ENCODE measurements at regions not wholly inside any gene's neighbourhood (a gene's known extent, or its start where the extent isn't known, plus 50 kb on each side); places are given as distances from the start of the nearest gene placed in this dataset.

- DNase-seq: no peak
Observed at GRCh38 chr12:58270966-58271705, 329.8 kb downstream of the ATP23 start.

DNA sequence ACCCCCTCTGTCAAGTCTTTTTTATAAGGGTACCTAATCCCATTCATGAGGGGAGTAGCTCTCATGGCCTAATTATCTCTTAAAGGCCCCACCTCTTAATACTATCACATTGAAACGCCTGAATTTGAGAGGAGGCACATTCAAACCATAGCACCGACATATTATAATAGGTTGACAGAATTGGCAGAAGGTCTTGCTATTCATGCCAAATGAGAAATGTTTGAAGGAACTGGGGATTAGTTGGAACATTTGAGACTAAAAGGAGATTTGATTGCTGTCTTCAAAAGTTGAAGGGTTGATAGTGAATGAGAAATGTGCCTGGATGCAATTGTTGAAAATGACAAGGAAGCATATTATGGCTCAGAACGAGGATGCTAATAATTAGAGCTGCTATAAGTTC lies 331.1 kb downstream of the ATP23 start:
- DNase-seq: no peak

DNA sequence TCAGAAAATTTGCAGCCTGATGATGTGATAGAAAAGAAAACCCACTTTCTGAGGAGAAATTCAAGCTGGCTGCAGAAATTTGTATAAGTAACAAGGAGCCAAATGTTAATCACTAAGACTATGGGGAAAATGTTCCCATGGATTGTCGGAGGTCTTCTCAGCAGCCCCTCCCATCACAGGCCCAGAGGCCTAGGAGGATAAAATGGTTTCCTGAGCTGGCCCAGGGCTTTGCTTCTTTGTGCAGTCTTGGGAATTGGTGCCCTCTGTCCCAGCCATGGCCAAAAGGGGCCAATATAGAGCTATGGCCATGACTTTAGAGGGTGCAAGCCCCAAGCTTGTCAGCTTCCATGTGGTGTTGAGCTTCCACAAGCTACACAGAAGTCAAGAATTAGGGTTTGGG lies 335.9 kb downstream of the ATP23 start:
- no peak for DNase-seq

DNA sequence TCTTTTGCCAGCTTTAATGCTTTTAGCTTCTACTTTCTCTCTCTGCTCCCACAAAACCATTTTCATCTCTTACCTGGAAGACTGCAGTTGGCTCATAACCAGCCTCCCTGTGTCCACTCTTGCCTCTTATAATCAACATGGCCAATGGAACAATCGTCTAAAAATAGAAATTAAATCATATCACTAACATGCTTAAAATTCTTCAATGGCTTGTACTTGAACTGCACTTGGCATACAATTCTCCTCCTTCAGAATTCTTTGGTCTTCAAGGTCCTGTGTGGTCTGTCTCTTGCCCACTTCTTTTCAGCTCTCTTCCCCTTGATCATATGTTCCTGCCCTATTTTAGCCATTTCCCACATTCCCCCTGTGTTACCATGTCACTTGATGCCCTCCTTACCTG lies 342.2 kb downstream of the ATP23 start:
- DNase-seq: no peak

DNA sequence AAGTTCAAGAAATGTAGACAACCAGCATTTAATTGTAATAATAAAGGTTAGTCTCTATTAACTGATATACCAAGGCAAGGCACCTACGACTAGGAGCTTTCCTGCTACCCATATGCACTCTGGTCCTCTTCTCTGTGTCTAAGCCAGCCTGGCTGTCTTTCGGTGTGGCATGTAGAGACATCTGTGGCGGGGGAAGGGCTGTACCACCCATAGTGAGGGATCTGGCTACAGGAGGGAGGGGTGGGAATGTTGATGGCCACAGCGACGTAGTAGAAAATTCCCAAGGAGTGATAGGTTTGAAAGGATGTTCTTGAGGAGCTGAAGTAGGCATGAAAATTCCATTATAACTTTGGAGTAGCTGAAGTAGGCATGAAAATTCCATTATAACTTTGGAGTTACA lies 344.2 kb downstream of the ATP23 start:
- no peak for DNase-seq

DNA sequence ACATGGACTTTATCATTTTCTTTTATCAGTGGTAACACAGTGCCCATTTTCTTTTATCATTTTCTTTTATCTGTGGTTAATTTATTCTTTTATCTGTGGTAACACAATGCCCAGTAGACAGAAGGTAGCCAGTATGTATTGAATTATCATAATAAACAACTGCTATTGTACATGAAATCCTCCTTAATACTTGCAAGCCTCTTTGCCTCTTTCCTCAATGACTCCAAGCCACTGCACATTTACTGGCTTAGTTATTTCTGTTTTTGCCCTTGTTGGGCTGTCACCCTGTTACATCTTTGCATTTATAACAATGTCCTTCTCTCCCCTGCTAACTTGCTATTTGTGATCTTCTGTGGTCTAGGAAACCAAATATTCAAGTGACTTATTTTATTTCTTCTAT lies 345.0 kb downstream of the ATP23 start:
- DNase-seq: no peak

DNA sequence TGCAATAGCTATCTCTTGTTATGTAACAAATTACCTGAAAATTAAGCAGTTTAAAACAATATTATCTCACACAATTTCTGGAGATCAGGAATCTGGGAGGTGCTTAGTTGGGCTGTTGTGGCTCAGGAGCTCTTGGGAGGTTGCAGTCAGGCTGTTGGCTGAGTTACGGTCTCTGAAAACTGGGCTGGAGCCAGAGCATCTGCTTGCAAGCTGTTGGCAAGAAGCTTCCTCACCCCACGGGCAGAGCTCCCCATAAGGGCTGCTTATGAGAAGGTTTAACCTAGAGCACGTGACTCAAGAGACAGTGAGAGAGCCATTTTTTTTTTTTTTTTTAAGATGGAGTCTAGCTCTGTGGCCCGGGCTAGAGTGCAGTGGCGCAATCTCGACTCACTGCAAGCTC lies 346.8 kb downstream of the ATP23 start:
- DNase-seq: no peak

GRCh38 chr12:58291106-58291505 lies 349.7 kb downstream of the ATP23 start:
- no peak for DNase-seq

- DNase-seq: no peak
Observed at GRCh38 chr12:58293308-58293982, 352.1 kb downstream of the ATP23 start.

DNA sequence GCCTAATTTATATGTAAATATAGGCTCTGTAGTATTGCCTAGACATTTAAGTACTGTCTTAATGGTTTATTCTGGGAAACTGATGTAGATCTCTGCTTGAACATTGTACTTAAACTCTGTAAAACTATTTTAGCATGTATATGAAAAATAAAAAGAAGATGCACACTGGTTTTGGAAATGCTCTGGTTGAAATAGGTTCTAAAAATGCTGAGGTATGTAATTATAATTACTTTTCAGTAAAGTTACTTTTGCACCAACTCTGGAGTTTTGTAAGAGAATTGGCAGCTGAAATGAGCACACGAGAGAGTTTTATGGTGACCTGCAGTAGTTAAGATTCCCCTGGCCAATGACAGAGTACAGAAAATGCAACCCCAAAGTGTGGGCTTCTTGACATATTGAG lies 353.9 kb downstream of the ATP23 start:
- no peak for DNase-seq

DNA sequence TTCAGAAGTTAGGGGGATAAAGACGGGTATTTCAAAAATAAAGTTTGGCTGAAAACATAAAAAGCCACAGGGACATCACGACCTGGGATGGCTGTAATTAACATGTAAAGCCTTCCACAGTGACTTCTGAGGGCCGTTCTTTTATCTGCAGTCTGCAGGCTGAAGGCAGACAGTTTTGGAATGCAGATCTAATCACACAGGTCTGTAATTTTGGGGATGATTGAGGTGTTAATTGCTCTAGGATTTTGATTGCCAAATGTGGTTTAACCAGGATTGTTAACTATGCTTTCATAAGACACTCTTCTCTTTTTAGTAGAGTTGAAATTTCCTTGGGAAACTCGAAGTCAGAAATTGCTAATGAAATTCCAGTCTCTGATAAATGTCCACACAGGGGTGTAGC lies 355.5 kb downstream of the ATP23 start:
- DNase-seq: no peak

GRCh38 chr12:58298803-58299202 lies 357.4 kb downstream of the ATP23 start:
- DNase-seq: no peak

DNA sequence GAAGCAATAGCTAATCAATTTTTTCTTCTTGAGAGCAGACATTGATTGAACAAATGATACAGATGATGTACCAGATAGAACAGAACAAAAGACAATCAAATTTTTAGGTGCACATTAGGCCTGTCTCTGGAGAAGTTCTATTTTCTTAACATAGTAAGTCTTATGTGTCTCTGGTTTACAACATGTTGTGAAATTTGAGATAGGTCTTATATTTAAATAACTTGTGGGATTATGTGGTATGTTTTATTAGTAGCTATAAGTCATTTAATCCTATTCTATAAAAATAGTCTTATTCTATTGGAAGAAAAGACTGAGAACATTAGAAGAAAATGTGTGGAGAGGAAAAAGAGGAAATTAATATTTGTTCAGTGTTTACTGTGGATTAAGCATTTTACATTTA lies 358.0 kb downstream of the ATP23 start:
- no peak for DNase-seq

DNA sequence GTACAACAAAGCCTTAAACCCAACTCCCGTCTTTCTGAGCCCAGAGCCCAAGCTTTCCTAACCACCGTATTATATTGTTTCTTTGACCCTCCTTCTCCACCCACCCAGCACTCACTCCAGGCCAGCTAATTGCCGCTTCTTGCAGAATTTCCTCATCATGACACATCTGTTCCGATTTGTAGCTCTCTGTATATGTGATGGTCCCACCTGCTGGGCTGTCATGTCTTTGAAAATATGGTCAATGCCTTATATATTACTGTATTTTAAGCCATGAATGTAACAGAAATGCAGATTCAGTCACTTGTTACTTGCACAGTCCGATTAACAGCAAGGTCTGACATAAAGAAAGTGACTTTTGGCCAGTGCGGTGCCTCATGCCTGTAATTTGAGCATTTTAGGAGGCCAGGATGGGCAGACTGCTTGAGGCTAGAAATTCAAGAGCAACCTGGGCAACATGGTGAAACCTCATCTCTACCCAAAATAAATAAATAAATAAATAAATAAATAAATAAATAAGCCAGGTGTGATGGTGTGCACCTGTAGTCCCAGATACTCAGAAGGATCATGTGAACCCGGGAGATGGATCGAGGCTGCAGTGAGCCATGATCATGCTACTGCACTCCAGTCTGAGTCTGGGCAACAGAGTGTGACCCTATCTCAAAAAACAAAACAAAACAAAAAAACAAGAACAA lies 359.8 kb downstream of the ATP23 start:
- no peak for DNase-seq

GRCh38 chr12:58301730-58302122 lies 360.4 kb downstream of the ATP23 start:
- DNase-seq: no peak

DNA sequence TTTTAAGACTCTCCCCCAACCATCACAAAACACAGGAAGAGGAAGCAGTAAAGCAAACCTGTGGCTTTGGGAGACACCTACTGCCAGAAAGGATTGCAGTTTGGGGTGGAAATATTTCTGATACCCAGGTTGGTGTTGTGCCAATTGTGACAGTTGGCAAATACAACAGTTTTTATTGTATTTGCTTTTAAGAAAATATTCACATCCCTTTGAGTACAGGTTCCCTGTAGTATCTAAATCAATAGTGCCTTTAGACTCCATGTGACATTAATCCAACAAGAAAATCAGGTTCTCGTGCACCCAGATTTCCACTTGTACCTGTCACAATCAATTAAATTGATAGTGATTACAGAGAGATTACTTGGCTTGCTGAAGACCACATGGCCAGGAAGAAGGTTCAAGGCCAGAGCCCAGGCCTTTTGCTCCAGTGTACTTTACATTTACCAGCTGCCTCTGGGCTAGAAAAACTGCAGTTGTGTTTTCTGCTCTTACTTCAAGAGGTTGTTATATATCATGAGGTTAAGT lies 361.2 kb downstream of the ATP23 start:
- DNase-seq: no peak

GRCh38 chr12:58306266-58307000 lies 365.1 kb downstream of the ATP23 start:
- no peak for DNase-seq

- no peak for DNase-seq
Observed at GRCh38 chr12:58309806-58310205, 368.4 kb downstream of the ATP23 start.

DNA sequence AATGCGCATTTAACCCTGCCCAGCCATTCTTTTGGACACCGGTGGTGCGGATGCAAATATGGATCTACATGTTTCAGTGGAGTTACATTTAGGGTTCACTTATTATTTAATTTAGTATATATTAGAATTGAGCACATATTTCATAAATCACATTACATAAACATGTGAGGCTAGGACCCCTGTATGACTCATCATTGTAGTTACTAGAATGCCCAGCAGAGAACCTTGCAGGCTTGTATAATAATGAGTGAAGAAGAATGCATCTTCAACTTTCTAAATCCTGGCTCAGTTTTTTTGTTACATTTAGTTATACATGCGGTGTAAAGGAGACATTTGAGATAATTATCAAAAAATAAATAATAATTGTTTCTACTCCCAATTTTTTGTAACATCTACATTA lies 369.0 kb downstream of the ATP23 start:
- no peak for DNase-seq

GRCh38 chr12:58310809-58311622 lies 369.6 kb downstream of the ATP23 start:
- DNase-seq: no peak

GRCh38 chr12:58313091-58313855 lies 371.9 kb downstream of the ATP23 start:
- DNase-seq: no peak
